ENCODE measurements at regions not wholly inside any gene's neighbourhood (a gene's known extent, or its start where the extent isn't known, plus 50 kb on each side); places are given as distances from the start of the nearest gene placed in this dataset.

GRCh38 chr1:29428997-29429396, 192.7 kb downstream of the PTPRU start:
- DNase-seq (ENCODE audit: extremely low spot score): no peak
- TF ChIP-seq CTCF (IDR thresholded peaks at IDR 0.05; ENCODE audit: control extremely low read depth, extremely low read depth, low read depth, missing control alignments): no peak
- POLR2A ChIA-PET: no interaction called here
- CTCF ChIA-PET: interaction anchor here (1.1 kb wide), 1 partner anchor 13 kb away, joined by 3 read pairs; no protein-coding TSS in a partner anchor

- ChIA-PET POLR2A (no interaction called here), CTCF (interaction anchor here (1.1 kb wide), 1 partner anchor 14 kb away, joined by 3 read pairs; no protein-coding TSS in a partner anchor)
- no peak for TF ChIP-seq CTCF (IDR thresholded peaks at IDR 0.05; ENCODE audit: control extremely low read depth, extremely low read depth, low read depth, missing control alignments)
- DNase-seq (ENCODE audit: extremely low spot score): no peak
Observed at GRCh38 chr1:29428280-29428615, 191.9 kb downstream of the PTPRU start.

GRCh38 chr1:29427614-29428279, 191.4 kb downstream of the PTPRU start:
- TF ChIP-seq CTCF (IDR thresholded peaks at IDR 0.05; ENCODE audit: control extremely low read depth, extremely low read depth, low read depth, missing control alignments): no peak
- DNase-seq (ENCODE audit: extremely low spot score): no peak
- CTCF ChIA-PET: no interaction called here
- POLR2A ChIA-PET: no interaction called here

GRCh38 chr1:29426701-29427279, 190.5 kb downstream of the PTPRU start:
- CTCF ChIA-PET: no interaction called here
- POLR2A ChIA-PET: no interaction called here
- no peak for TF ChIP-seq CTCF (IDR thresholded peaks at IDR 0.05; ENCODE audit: control extremely low read depth, extremely low read depth, low read depth, missing control alignments)
- no peak for DNase-seq (ENCODE audit: extremely low spot score)

- no peak for TF ChIP-seq CTCF (IDR thresholded peaks at IDR 0.05; ENCODE audit: control extremely low read depth, extremely low read depth, low read depth, missing control alignments)
- ChIA-PET CTCF (no interaction called here), POLR2A (no interaction called here)
- no peak for DNase-seq (ENCODE audit: extremely low spot score)
Observed at GRCh38 chr1:29425631-29426030, 189.3 kb downstream of the PTPRU start.

GRCh38 chr1:29424266-29424665, 187.9 kb downstream of the PTPRU start:
- POLR2A ChIA-PET: no interaction called here
- DNase-seq (ENCODE audit: extremely low spot score): no peak
- no peak for TF ChIP-seq CTCF (IDR thresholded peaks at IDR 0.05; ENCODE audit: control extremely low read depth, extremely low read depth, low read depth, missing control alignments)
- CTCF ChIA-PET: no interaction called here

Data from GM10248 (cell line).